Nephron (organoid): ENCODE measurements at regions not wholly inside any gene's neighbourhood (a gene's known extent, or its start where the extent isn't known, plus 50 kb on each side); places are given as distances from the start of the nearest gene placed in this dataset.

Experiments used
- H3K27ac Mint-ChIP-seq, 3 experiments: 2 replicates each; pipeline ENCODE4 v1.8.0; 2020; ENCODE audit warnings: mixed read lengths in 3 of 3, mild to moderate bottlenecking in 2 of 3, moderate library complexity in 1 of 3
- H3K27me3 Mint-ChIP-seq: 2 replicates; pipeline ENCODE4 v1.8.0; 2021; ENCODE audit warnings: low read depth, mild to moderate bottlenecking, moderate library complexity, mixed read lengths
- H3K36me3 Mint-ChIP-seq: 2 replicates; pipeline ENCODE4 v1.8.0; 2020; ENCODE audit warnings: low read depth, mixed read lengths
- H3K4me1 Mint-ChIP-seq: 2 replicates; pipeline ENCODE4 v1.8.0; 2020; ENCODE audit warnings: mixed read lengths
- H3K4me3 Mint-ChIP-seq, 3 experiments: 2 replicates each; pipeline ENCODE4 v1.8.0; 2020; ENCODE audit warnings: mild to moderate bottlenecking in 3 of 3, mixed read lengths in 3 of 3, moderate library complexity in 2 of 3
- H3K9me3 Mint-ChIP-seq: 2 replicates; pipeline ENCODE4 v1.8.0; 2020; ENCODE audit warnings: mixed read lengths
- CTCF ChIP-seq, 3 experiments: fragments of 200-600 bp; sonication (generic); IDR thresholded peaks; one replicate each; pipeline ENCODE4 v1.5.0; 2021; ENCODE audit warnings: antibody characterized with exemption in 3 of 3; ENCODE audit not compliant: unreplicated experiment in 3 of 3

DNA sequence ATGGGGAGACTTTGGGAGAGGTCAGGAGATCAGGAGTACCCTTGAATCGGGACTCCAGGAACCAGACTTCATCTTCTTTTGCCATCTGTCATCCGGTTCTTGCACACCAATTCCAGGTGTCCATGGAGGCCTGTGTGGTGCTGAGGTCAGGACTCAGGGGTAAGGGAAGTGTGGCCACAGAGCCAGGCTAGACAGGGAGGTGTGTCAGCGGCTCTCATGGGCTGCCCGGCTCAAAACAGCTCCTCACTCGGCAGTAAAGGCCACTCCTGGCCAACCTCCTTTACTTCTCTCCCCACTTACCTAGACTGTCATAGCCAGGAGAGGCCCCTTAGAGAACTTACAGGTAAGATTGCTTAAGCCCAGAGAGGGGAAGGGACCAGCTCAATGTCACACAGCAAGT is 75.7 kb upstream of the NECTIN1 start:
- TF ChIP-seq CTCF (IDR thresholded peaks at IDR 0.05; ENCODE audit: unreplicated experiment in 3 of 3) = no peak
- Mint-ChIP-seq H3K4me3 (no peak overlapping the region), H3K27me3 (peaks cover 45% of the 10 kb centered on the region), H3K4me1 (peaks cover 14% of the 10 kb centered on the region), H3K9me3 (no peaks in the 10 kb centered on the region), H3K27ac (no peak overlapping the region), H3K36me3 (no peaks in the 10 kb centered on the region)

DNA sequence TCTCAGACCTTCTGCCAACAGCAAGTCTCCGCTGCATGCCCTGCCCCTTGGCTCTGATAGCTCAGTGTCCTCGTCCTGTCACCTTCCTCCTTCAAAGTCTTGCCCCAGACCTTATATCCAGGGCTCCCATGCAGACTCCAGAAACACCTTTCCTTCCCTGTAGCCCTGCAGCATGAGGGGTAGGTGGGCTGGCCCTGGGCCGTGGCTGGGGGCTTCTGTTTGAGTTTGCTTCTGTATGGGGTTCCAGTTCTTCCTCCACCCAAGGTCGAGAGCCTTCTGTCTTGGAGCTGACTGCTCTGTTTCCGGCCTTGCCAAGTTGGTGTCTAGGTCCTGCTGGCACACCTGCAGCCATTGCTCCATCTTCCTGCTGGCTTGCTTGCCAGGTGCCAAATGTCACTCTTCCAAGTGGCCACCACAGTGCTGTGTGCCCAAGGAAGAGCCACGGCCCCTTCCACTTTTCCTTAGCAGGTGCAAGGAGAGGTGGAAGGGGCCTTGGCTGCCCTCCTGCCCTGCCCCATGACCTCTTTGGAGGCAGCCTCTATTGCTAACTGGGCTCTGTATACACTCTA is 74.8 kb upstream of the NECTIN1 start:
- no peaks in the 10 kb centered on the region for H3K9me3 Mint-ChIP-seq
- H3K4me1 Mint-ChIP-seq = peaks cover 6% of the 10 kb centered on the region
- peaks cover 38% of the 10 kb centered on the region for H3K27me3 Mint-ChIP-seq
- TF ChIP-seq CTCF (IDR thresholded peaks at IDR 0.05; ENCODE audit: unreplicated experiment in 3 of 3) = no peak
- H3K27ac Mint-ChIP-seq = no peak overlapping the region
- no peaks in the 10 kb centered on the region for H3K36me3 Mint-ChIP-seq
- no peak overlapping the region for H3K4me3 Mint-ChIP-seq

DNA sequence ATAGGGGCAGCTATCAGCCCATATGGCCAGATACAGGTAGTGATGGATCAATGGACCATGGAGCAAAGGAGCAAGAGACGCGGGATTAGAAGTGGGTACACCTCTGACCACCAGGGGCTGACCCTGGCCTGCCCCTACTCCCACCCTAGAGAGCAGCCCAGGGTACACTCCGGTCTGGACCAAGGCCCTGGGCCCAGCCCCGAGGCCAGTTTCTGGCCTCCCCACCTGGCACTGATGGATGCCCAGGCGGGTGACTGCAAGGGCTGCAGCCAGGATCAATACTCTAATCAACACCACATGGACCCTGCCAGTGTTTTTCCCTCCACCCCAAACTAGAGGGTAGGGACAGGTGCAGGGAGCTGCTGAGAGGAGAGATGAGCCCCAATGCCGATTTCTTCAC is 74.1 kb upstream of the NECTIN1 start:
- H3K27ac Mint-ChIP-seq = no peak overlapping the region
- H3K4me1 Mint-ChIP-seq = peaks cover 2% of the 10 kb centered on the region
- no peak for TF ChIP-seq CTCF (IDR thresholded peaks at IDR 0.05; ENCODE audit: unreplicated experiment in 3 of 3)
- peaks cover 37% of the 10 kb centered on the region for H3K27me3 Mint-ChIP-seq
- no peaks in the 10 kb centered on the region for H3K36me3 Mint-ChIP-seq
- no peaks in the 10 kb centered on the region for H3K9me3 Mint-ChIP-seq
- no peak overlapping the region for H3K4me3 Mint-ChIP-seq

GRCh38 chr11:119802670-119803069 is 73.7 kb upstream of the NECTIN1 start:
- Mint-ChIP-seq H3K4me3 (no peak overlapping the region), H3K36me3 (no peaks in the 10 kb centered on the region), H3K27me3 (peaks cover 37% of the 10 kb centered on the region), H3K27ac (no peak overlapping the region), H3K4me1 (peaks cover 1% of the 10 kb centered on the region), H3K9me3 (no peaks in the 10 kb centered on the region)
- TF ChIP-seq CTCF (IDR thresholded peaks at IDR 0.05; ENCODE audit: unreplicated experiment in 3 of 3) = no peak

GRCh38 chr11:119800619-119801018 is 71.6 kb upstream of the NECTIN1 start:
- no peak for TF ChIP-seq CTCF (IDR thresholded peaks at IDR 0.05; ENCODE audit: unreplicated experiment in 3 of 3)
- no peak overlapping the region for H3K4me3 Mint-ChIP-seq
- H3K27ac Mint-ChIP-seq = no peak overlapping the region
- no peaks in the 10 kb centered on the region for H3K36me3 Mint-ChIP-seq
- H3K4me1 Mint-ChIP-seq = peaks cover 15% of the 10 kb centered on the region
- H3K27me3 Mint-ChIP-seq = peaks cover 32% of the 10 kb centered on the region
- H3K9me3 Mint-ChIP-seq = no peaks in the 10 kb centered on the region

GRCh38 chr11:119800171-119800570 is 71.2 kb upstream of the NECTIN1 start:
- no peak overlapping the region for H3K4me3 Mint-ChIP-seq
- no peaks in the 10 kb centered on the region for H3K36me3 Mint-ChIP-seq
- no peak for TF ChIP-seq CTCF (IDR thresholded peaks at IDR 0.05; ENCODE audit: unreplicated experiment in 3 of 3)
- H3K27ac Mint-ChIP-seq = no peak overlapping the region
- H3K27me3 Mint-ChIP-seq = peaks cover 36% of the 10 kb centered on the region
- no peaks in the 10 kb centered on the region for H3K9me3 Mint-ChIP-seq
- H3K4me1 Mint-ChIP-seq = peaks cover 19% of the 10 kb centered on the region
